ENCODE measurements at regions not wholly inside any gene's neighbourhood (a gene's known extent, or its start where the extent isn't known, plus 50 kb on each side); places are given as distances from the start of the nearest gene placed in this dataset.

- ATAC-seq, result no peak
- H3K27ac ChIP-seq (ENCODE audit: extremely low read length, insufficient read depth, low read length), result no peak overlapping the region
- in situ Hi-C loops (cut with HindIII; ENCODE audit: extremely low pct_ligation_motif_present, low pct_unique_long_range_greater_than_20kb) (no loop called here), intact Hi-C loops (cut with micrococcal nuclease; ENCODE audit: unreplicated experiment) (no loop called here)
- no peaks in the 10 kb centered on the region for H3K9me3 ChIP-seq (ENCODE audit: low read length)
- TF ChIP-seq ZFP36L1 (CRISPR knock-in tag; IDR thresholded peaks at IDR 0.05) (no peak), EZH2 (conservative IDR thresholded peaks at IDR 0.05; ENCODE audit: low read depth, low read length) (peak; percentile 45; the same call in 1 of the 2 replicates)
- no peaks in the 10 kb centered on the region for H3K4me1 ChIP-seq (ENCODE audit: insufficient read depth, low read length)
- H3K4me2 ChIP-seq (ENCODE audit: low read depth, low read length), result no peak overlapping the region
- peaks cover 44 to 94% of the 10 kb centered on the region in 2 experiments for H3K27me3 ChIP-seq (ENCODE audit: control insufficient read depth in 1 of 2, insufficient read depth in 2 of 2, low read length in 2 of 2)
- ChIA-PET POLR2A (no interaction called here), CTCF (ENCODE audit: low intra/inter-chr PET ratio, low total read pairs) (no interaction called here)
- H3K4me3 ChIP-seq (replicated peaks in 1 of 3; ENCODE audit: insufficient read depth in 1 of 3, low read depth in 2 of 3, low read length in 3 of 3), result no peak overlapping the region
- no peaks in the 10 kb centered on the region for H3K36me3 ChIP-seq (replicated peaks in 1 of 2; ENCODE audit: control insufficient read depth in 1 of 2, insufficient read depth in 2 of 2, low read length in 2 of 2)
- H4K20me1 ChIP-seq (ENCODE audit: insufficient read depth, low read length), result peaks cover 3% of the 10 kb centered on the region; the same call in 1 of the 2 replicates
- FAIRE-seq, result no peak
- no peak overlapping the region for H2AFZ ChIP-seq (ENCODE audit: low read length)
- H3K79me2 ChIP-seq (ENCODE audit: insufficient read depth, low read length), result no peaks in the 10 kb centered on the region
- 4% methylated on average over 5 of the region's 10 CpGs for WGBS (ENCODE audit: low lambda C conversion rate)
- no peak overlapping the region for H3K9ac ChIP-seq (ENCODE audit: insufficient read depth, low read depth, low read length)
- no peak for DNase-seq (ENCODE audit: low spot score)
- no TSS peak for BruUV-seq (replicated peaks)
These were observed 136.0 kb downstream of the ENGASE start for GRCh38 chr17:79210638-79211037.

DNA sequence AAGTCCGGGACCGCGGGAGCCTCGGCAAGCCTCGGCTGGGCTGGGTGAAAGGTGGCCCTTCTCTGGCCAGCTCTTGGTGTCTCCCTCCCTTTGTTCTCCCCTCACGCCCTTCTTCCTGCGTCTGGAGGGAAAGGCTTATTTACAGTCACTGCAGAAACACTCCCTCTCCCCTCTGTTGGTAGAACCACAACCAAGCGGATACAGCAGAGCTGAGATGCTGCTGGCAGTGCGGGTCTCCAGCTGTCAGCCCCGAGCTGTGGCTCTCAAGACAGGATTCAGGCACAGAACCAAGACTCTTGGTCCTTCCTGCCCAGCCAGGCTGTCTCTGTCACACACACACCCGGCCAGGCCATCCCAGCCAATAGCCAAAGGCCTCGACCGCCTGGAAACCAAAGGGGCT is 133.3 kb downstream of the ENGASE start:
- H3K36me3 ChIP-seq (replicated peaks in 1 of 2; ENCODE audit: control insufficient read depth in 1 of 2, insufficient read depth in 2 of 2, low read length in 2 of 2), result no peaks in the 10 kb centered on the region
- no TSS peak for BruUV-seq (replicated peaks)
- no peak overlapping the region for H2AFZ ChIP-seq (ENCODE audit: low read length)
- ATAC-seq (no peak), DNase-seq (ENCODE audit: low spot score) (no peak), FAIRE-seq (no peak)
- no peak overlapping the region for H3K9ac ChIP-seq (ENCODE audit: insufficient read depth, low read depth, low read length)
- TF ChIP-seq CHD2 (IDR thresholded peaks at IDR 0.05; ENCODE audit: low read depth, low read length) (no peak), ZNF367 (CRISPR knock-in tag; IDR thresholded peaks at IDR 0.05; ENCODE audit: borderline replicate concordance) (no peak)
- TF ChIP-seq, protein P1, sequence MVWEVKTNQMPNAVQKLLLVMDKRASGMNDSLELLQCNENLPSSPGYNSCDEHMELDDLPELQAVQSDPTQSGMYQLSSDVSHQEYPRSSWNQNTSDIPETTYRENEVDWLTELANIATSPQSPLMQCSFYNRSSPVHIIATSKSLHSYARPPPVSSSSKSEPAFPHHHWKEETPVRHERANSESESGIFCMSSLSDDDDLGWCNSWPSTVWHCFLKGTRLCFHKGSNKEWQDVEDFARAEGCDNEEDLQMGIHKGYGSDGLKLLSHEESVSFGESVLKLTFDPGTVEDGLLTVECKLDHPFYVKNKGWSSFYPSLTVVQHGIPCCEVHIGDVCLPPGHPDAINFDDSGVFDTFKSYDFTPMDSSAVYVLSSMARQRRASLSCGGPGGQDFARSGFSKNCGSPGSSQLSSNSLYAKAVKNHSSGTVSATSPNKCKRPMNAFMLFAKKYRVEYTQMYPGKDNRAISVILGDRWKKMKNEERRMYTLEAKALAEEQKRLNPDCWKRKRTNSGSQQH (CRISPR knock-in tag; IDR thresholded peaks at IDR 0.05; ENCODE audit: low read depth), result no peak
- H3K27ac ChIP-seq (ENCODE audit: extremely low read length, insufficient read depth, low read length), result no peak overlapping the region
- no peak overlapping the region for H3K4me2 ChIP-seq (ENCODE audit: low read depth, low read length)
- H3K79me2 ChIP-seq (ENCODE audit: insufficient read depth, low read length), result no peaks in the 10 kb centered on the region
- CTCF ChIA-PET (ENCODE audit: low intra/inter-chr PET ratio, low total read pairs), result no interaction called here
- intact Hi-C loops (cut with micrococcal nuclease; ENCODE audit: unreplicated experiment), result no loop called here
- in situ Hi-C loops (cut with HindIII; ENCODE audit: extremely low pct_ligation_motif_present, low pct_unique_long_range_greater_than_20kb), result no loop called here
- WGBS (ENCODE audit: low lambda C conversion rate), result 5% methylated on average over 11 of the region's 13 CpGs
- H3K27me3 ChIP-seq (ENCODE audit: control insufficient read depth in 1 of 2, insufficient read depth in 2 of 2, low read length in 2 of 2), result peaks cover 30 to 71% of the 10 kb centered on the region in 2 experiments
- H3K4me1 ChIP-seq (ENCODE audit: insufficient read depth, low read length), result no peaks in the 10 kb centered on the region
- POLR2A ChIA-PET, result no interaction called here
- H3K4me3 ChIP-seq (replicated peaks in 1 of 3; ENCODE audit: insufficient read depth in 1 of 3, low read depth in 2 of 3, low read length in 3 of 3), result no peak overlapping the region
- peaks cover 3% of the 10 kb centered on the region; the same call in 1 of the 2 replicates for H4K20me1 ChIP-seq (ENCODE audit: insufficient read depth, low read length)
- H3K9me3 ChIP-seq (ENCODE audit: low read length), result no peaks in the 10 kb centered on the region

All from HepG2 (cell line).